WTC11 (cell line): ENCODE measurements at regions not wholly inside any gene's neighbourhood (a gene's known extent, or its start where the extent isn't known, plus 50 kb on each side); places are given as distances from the start of the nearest gene placed in this dataset.

Experiments
- ATF1 ChIP-seq: sonication (generic); formaldehyde crosslinking; IDR thresholded peaks from 2 replicates; pipeline ENCODE4 v1.8.1; 2023; ENCODE audit warnings: mild to moderate bottlenecking, moderate library complexity, missing genetic modification reagents
- ESRRA ChIP-seq: sonication (generic); formaldehyde crosslinking; IDR thresholded peaks from 2 replicates; pipeline ENCODE4 v1.8.1; 2022; ENCODE audit warnings: mild to moderate bottlenecking, missing genetic modification reagents, borderline replicate concordance
- ETV6 ChIP-seq: sonication (generic); formaldehyde crosslinking; IDR thresholded peaks from 2 replicates; pipeline ENCODE4 v1.8.1; 2022; ENCODE audit warnings: mild to moderate bottlenecking, missing genetic modification reagents
- GABPB1 ChIP-seq: sonication (generic); formaldehyde crosslinking; IDR thresholded peaks from 2 replicates; pipeline ENCODE4 v1.8.1; 2023; ENCODE audit warnings: mild to moderate bottlenecking, missing genetic modification reagents
- IRF2 ChIP-seq: sonication (generic); formaldehyde crosslinking; IDR thresholded peaks from 2 replicates; pipeline ENCODE4 v1.8.0; 2022; ENCODE audit warnings: low read depth, missing genetic modification reagents, borderline replicate concordance
- NR1H2 ChIP-seq: sonication (generic); formaldehyde crosslinking; IDR thresholded peaks from 2 replicates; pipeline ENCODE4 v1.9.0; 2021; ENCODE audit warnings: mild to moderate bottlenecking, moderate library complexity, missing genetic modification reagents
- RORB ChIP-seq: fragments of 250-450 bp; sonication (Bioruptor Pico); IDR thresholded peaks from 2 replicates; pipeline ENCODE4 v1.9.0; 2021; ENCODE audit warnings: mild to moderate bottlenecking
- ZNF317 ChIP-seq: sonication (generic); formaldehyde crosslinking; IDR thresholded peaks from 2 replicates; pipeline ENCODE4 v1.8.1; 2023; ENCODE audit warnings: low read depth, mild to moderate bottlenecking, moderate library complexity, missing genetic modification reagents, borderline replicate concordance
- ZNF396 ChIP-seq: fragments of 250-450 bp; sonication (Bioruptor Pico); IDR thresholded peaks from 2 replicates; pipeline ENCODE4 v1.8.0; 2021; ENCODE audit warnings: mild to moderate bottlenecking, moderate library complexity, borderline replicate concordance
- TF ChIP-seq, protein P1 (sequence below): sonication (generic); formaldehyde crosslinking; IDR thresholded peaks from 2 replicates; pipeline ENCODE4 v1.8.0; 2023; ENCODE audit warnings: missing genetic modification reagents, mild to moderate bottlenecking, borderline replicate concordance
- TF ChIP-seq, protein P2 (sequence below): sonication (generic); formaldehyde crosslinking; IDR thresholded peaks from 2 replicates; pipeline ENCODE4 v1.8.0; 2023; ENCODE audit warnings: mild to moderate bottlenecking, missing genetic modification reagents
- TF ChIP-seq, protein P3 (sequence below): sonication (generic); formaldehyde crosslinking; IDR thresholded peaks from 2 replicates; pipeline ENCODE4 v1.8.1; 2023; ENCODE audit warnings: mild to moderate bottlenecking, missing genetic modification reagents, moderate library complexity
- TF ChIP-seq, protein P4 (sequence below): sonication (generic); formaldehyde crosslinking; IDR thresholded peaks from 2 replicates; pipeline ENCODE4 v1.8.1; 2023; ENCODE audit warnings: mild to moderate bottlenecking, missing genetic modification reagents, borderline replicate concordance
- TF ChIP-seq, protein P5 (sequence below): sonication (generic); formaldehyde crosslinking; IDR thresholded peaks from 2 replicates; pipeline ENCODE4 v1.8.0; 2022; ENCODE audit warnings: mild to moderate bottlenecking, missing genetic modification reagents

DNA sequence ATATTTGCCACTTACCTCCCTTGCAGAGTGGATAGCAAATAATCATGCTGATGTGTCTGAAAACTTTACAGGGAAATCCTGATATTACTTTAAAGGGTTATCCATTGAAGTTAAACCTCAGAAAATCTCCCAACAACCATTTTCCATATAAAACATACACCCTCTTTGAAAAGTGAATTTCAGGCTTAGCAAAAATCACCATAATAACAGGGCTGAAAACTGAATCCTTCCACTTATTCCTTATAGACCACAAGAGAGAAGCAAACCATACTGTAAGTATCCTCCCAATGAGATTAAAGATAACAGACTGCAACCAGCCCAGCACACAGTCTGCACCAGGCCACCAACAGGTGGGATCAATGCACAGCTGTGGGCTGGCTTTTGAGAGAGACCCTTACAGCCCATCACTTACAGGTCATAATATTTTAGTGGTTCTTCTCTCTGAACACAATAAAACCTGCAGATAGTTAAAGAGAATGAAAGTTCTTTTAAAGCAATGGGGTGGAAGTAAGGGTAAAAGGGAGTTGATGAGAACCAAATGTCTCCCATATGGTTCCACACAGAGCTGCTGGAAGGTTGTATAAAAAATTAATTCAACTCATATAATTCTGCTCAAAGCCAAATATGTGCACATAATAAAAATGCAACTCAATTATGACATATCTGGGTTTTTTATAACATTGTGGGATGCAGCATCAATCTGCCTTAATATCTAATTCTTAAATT lies 376.2 kb upstream of the GRAMD2B start (continued):
- TF ChIP-seq, protein P1, sequence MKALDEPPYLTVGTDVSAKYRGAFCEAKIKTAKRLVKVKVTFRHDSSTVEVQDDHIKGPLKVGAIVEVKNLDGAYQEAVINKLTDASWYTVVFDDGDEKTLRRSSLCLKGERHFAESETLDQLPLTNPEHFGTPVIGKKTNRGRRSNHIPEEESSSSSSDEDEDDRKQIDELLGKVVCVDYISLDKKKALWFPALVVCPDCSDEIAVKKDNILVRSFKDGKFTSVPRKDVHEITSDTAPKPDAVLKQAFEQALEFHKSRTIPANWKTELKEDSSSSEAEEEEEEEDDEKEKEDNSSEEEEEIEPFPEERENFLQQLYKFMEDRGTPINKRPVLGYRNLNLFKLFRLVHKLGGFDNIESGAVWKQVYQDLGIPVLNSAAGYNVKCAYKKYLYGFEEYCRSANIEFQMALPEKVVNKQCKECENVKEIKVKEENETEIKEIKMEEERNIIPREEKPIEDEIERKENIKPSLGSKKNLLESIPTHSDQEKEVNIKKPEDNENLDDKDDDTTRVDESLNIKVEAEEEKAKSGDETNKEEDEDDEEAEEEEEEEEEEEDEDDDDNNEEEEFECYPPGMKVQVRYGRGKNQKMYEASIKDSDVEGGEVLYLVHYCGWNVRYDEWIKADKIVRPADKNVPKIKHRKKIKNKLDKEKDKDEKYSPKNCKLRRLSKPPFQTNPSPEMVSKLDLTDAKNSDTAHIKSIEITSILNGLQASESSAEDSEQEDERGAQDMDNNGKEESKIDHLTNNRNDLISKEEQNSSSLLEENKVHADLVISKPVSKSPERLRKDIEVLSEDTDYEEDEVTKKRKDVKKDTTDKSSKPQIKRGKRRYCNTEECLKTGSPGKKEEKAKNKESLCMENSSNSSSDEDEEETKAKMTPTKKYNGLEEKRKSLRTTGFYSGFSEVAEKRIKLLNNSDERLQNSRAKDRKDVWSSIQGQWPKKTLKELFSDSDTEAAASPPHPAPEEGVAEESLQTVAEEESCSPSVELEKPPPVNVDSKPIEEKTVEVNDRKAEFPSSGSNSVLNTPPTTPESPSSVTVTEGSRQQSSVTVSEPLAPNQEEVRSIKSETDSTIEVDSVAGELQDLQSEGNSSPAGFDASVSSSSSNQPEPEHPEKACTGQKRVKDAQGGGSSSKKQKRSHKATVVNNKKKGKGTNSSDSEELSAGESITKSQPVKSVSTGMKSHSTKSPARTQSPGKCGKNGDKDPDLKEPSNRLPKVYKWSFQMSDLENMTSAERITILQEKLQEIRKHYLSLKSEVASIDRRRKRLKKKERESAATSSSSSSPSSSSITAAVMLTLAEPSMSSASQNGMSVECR (CRISPR knock-in tag): no peak
- no peak for TF ChIP-seq ESRRA (CRISPR knock-in tag)
- TF ChIP-seq, protein P2, sequence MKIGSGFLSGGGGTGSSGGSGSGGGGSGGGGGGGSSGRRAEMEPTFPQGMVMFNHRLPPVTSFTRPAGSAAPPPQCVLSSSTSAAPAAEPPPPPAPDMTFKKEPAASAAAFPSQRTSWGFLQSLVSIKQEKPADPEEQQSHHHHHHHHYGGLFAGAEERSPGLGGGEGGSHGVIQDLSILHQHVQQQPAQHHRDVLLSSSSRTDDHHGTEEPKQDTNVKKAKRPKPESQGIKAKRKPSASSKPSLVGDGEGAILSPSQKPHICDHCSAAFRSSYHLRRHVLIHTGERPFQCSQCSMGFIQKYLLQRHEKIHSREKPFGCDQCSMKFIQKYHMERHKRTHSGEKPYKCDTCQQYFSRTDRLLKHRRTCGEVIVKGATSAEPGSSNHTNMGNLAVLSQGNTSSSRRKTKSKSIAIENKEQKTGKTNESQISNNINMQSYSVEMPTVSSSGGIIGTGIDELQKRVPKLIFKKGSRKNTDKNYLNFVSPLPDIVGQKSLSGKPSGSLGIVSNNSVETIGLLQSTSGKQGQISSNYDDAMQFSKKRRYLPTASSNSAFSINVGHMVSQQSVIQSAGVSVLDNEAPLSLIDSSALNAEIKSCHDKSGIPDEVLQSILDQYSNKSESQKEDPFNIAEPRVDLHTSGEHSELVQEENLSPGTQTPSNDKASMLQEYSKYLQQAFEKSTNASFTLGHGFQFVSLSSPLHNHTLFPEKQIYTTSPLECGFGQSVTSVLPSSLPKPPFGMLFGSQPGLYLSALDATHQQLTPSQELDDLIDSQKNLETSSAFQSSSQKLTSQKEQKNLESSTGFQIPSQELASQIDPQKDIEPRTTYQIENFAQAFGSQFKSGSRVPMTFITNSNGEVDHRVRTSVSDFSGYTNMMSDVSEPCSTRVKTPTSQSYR (CRISPR knock-in tag): no peak
- TF ChIP-seq ETV6 (CRISPR knock-in tag): no peak
- TF ChIP-seq IRF2 (CRISPR knock-in tag): no peak
- no peak for TF ChIP-seq ATF1 (CRISPR knock-in tag)
- no peak for TF ChIP-seq ZNF396 (CRISPR knock-in tag)
- no peak for TF ChIP-seq RORB (CRISPR knock-in tag)
- TF ChIP-seq, protein P3, sequence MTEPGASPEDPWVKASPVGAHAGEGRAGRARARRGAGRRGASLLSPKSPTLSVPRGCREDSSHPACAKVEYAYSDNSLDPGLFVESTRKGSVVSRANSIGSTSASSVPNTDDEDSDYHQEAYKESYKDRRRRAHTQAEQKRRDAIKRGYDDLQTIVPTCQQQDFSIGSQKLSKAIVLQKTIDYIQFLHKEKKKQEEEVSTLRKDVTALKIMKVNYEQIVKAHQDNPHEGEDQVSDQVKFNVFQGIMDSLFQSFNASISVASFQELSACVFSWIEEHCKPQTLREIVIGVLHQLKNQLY (CRISPR knock-in tag): no peak
- TF ChIP-seq GABPB1: no peak
- no peak for TF ChIP-seq ZNF317
- TF ChIP-seq, protein P4, sequence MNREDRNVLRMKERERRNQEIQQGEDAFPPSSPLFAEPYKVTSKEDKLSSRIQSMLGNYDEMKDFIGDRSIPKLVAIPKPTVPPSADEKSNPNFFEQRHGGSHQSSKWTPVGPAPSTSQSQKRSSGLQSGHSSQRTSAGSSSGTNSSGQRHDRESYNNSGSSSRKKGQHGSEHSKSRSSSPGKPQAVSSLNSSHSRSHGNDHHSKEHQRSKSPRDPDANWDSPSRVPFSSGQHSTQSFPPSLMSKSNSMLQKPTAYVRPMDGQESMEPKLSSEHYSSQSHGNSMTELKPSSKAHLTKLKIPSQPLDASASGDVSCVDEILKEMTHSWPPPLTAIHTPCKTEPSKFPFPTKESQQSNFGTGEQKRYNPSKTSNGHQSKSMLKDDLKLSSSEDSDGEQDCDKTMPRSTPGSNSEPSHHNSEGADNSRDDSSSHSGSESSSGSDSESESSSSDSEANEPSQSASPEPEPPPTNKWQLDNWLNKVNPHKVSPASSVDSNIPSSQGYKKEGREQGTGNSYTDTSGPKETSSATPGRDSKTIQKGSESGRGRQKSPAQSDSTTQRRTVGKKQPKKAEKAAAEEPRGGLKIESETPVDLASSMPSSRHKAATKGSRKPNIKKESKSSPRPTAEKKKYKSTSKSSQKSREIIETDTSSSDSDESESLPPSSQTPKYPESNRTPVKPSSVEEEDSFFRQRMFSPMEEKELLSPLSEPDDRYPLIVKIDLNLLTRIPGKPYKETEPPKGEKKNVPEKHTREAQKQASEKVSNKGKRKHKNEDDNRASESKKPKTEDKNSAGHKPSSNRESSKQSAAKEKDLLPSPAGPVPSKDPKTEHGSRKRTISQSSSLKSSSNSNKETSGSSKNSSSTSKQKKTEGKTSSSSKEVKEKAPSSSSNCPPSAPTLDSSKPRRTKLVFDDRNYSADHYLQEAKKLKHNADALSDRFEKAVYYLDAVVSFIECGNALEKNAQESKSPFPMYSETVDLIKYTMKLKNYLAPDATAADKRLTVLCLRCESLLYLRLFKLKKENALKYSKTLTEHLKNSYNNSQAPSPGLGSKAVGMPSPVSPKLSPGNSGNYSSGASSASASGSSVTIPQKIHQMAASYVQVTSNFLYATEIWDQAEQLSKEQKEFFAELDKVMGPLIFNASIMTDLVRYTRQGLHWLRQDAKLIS: no peak
- TF ChIP-seq, protein P5, sequence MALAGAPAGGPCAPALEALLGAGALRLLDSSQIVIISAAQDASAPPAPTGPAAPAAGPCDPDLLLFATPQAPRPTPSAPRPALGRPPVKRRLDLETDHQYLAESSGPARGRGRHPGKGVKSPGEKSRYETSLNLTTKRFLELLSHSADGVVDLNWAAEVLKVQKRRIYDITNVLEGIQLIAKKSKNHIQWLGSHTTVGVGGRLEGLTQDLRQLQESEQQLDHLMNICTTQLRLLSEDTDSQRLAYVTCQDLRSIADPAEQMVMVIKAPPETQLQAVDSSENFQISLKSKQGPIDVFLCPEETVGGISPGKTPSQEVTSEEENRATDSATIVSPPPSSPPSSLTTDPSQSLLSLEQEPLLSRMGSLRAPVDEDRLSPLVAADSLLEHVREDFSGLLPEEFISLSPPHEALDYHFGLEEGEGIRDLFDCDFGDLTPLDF (CRISPR knock-in tag): no peak
- TF ChIP-seq NR1H2 (CRISPR knock-in tag): no peak
